Smooth muscle cell (in vitro differentiated cells): ENCODE measurements at regions not wholly inside any gene's neighbourhood (a gene's known extent, or its start where the extent isn't known, plus 50 kb on each side); places are given as distances from the start of the nearest gene placed in this dataset.
"Not testable (repeated sequence)": the region's sequence is repeated elsewhere in the genome, so short reads cannot be mapped to it uniquely, and the experiment has no call there.

Experiments
- DNase-seq: peaks from one replicate; lab custom pipeline; 2025; ENCODE audit not compliant: unreplicated experiment; lab: John Stamatoyannopoulos, UW
- H2AFZ ChIP-seq: fragments of 200-600 bp; sonication (generic); 2 replicates; pipeline ENCODE4 v1.6.0; 2016; ENCODE audit warnings: antibody characterized with exemption, low read depth, mild to moderate bottlenecking
- H3F3A ChIP-seq: fragments of 200-600 bp; sonication (generic); 2 replicates; pipeline ENCODE4 v1.6.0; 2017; ENCODE audit warnings: antibody characterized with exemption, low read depth
- H3K27ac ChIP-seq: fragments of 200-600 bp; sonication (generic); 2 replicates; pipeline ENCODE4 v1.5.1; 2016; ENCODE audit warnings: low read depth, mild to moderate bottlenecking
- H3K27me3 ChIP-seq: fragments of 200-600 bp; sonication (generic); 2 replicates; pipeline ENCODE4 v1.6.1; 2016; ENCODE audit warnings: low read depth, mild to moderate bottlenecking
- H3K36me3 ChIP-seq: fragments of 200-600 bp; sonication (generic); 2 replicates; pipeline ENCODE4 v1.5.1; 2016; ENCODE audit warnings: low read depth
- H3K4me1 ChIP-seq: fragments of 200-600 bp; sonication (generic); 2 replicates; pipeline ENCODE4 v1.5.1; 2016; ENCODE audit warnings: low read depth
- H3K4me2 ChIP-seq: fragments of 200-600 bp; sonication (generic); 2 replicates; pipeline ENCODE4 v1.6.0; 2016; ENCODE audit warnings: mild to moderate bottlenecking
- H3K4me3 ChIP-seq: fragments of 200-600 bp; sonication (generic); 2 replicates; pipeline ENCODE4 v1.5.1; 2016; ENCODE audit warnings: mild to moderate bottlenecking
- H3K79me2 ChIP-seq: fragments of 200-600 bp; sonication (generic); 2 replicates; pipeline ENCODE4 v1.6.0; 2016; ENCODE audit warnings: low read depth, mild to moderate bottlenecking
- H3K9ac ChIP-seq: fragments of 200-600 bp; sonication (generic); 2 replicates; pipeline ENCODE4 v1.6.0; 2016; ENCODE audit warnings: low read depth
- H3K9me3 ChIP-seq: fragments of 200-600 bp; sonication (generic); replicated peaks from 2 replicates; pipeline ENCODE4 v1.5.1; 2016; ENCODE audit warnings: low read depth
- H4K20me1 ChIP-seq: fragments of 200-600 bp; sonication (generic); 2 replicates; pipeline ENCODE4 v1.6.0; 2016; ENCODE audit warnings: low read depth
- WGBS: methylation state at CpG from one replicate; pipeline ENCODE4 v1.1.7; 2016; ENCODE audit warnings: low lambda C conversion rate; 5-methylcytosine and 5-hydroxymethylcytosine counted together
- TF ChIP-seq, protein P1 (sequence below): fragments of 200-600 bp; sonication (generic); IDR thresholded peaks from 2 replicates; pipeline ENCODE4 v1.5.1; 2017; ENCODE audit warnings: borderline replicate concordance, mild to moderate bottlenecking, antibody characterized with exemption; ENCODE audit not compliant: insufficient read depth, poor library complexity, severe bottlenecking

DNA sequence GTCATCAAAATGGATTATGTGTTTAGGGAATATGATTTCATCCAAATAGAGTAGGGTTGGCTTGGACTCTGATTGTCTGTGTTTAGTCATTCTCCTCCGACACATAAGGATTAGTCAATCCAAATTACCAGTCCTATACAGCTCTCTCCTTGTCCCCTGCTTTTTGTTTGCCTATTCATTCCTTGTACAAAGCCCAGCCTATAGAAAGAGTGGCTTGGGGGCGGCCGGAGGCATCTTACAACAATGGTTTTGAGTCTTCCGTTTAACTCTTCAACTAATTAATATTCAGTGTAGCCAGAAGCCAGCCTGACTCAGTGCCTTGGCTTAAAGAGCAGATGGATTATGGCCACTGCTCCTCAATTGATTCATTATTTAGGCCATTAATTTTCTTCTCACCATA, 796.6 kb upstream of the POU3F4 start:
- no peak for DNase-seq
- 72% methylated on average over 4 of the region's 4 CpGs for WGBS
- Histone ChIP-seq H3K4me3 (no peak overlapping the region), H2AFZ (no peak overlapping the region), H3K27me3 (no peaks in the 10 kb centered on the region), H3K4me2 (no peak overlapping the region), H3K36me3 (no peaks in the 10 kb centered on the region), H3K9ac (no peak overlapping the region), H3K4me1 (no peaks in the 10 kb centered on the region), H3F3A (no peaks in the 10 kb centered on the region), H3K79me2 (no peaks in the 10 kb centered on the region), H3K27ac (no peak overlapping the region), H3K9me3 (no peaks in the 10 kb centered on the region), H4K20me1 (no peaks in the 10 kb centered on the region)
- TF ChIP-seq, protein P1, sequence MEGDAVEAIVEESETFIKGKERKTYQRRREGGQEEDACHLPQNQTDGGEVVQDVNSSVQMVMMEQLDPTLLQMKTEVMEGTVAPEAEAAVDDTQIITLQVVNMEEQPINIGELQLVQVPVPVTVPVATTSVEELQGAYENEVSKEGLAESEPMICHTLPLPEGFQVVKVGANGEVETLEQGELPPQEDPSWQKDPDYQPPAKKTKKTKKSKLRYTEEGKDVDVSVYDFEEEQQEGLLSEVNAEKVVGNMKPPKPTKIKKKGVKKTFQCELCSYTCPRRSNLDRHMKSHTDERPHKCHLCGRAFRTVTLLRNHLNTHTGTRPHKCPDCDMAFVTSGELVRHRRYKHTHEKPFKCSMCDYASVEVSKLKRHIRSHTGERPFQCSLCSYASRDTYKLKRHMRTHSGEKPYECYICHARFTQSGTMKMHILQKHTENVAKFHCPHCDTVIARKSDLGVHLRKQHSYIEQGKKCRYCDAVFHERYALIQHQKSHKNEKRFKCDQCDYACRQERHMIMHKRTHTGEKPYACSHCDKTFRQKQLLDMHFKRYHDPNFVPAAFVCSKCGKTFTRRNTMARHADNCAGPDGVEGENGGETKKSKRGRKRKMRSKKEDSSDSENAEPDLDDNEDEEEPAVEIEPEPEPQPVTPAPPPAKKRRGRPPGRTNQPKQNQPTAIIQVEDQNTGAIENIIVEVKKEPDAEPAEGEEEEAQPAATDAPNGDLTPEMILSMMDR = no peak

DNA sequence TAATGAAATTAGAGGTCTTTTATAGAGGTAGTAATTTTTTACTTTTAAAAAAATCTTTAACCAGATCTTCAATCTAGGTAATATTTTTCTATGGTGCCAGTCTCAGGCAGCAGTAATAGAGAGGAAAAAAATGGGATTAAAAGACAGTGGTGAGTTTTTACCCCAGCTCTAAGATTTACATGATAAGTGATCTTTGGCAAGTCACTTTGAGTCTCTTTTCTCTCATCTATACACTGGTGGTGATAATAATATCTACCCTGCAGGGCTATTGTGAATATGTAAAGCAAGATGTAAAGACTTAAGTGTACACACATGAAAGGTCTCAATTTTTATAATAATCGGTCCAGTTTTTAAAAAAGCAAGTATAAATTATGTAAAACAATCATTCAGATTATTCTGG, 786.2 kb upstream of the POU3F4 start:
- Histone ChIP-seq H4K20me1 (no peaks in the 10 kb centered on the region), H3K4me3 (no peak overlapping the region), H3K79me2 (no peaks in the 10 kb centered on the region), H3K9me3 (no peaks in the 10 kb centered on the region), H3K9ac (no peak overlapping the region), H3K36me3 (no peaks in the 10 kb centered on the region), H3K4me1 (no peaks in the 10 kb centered on the region), H3K4me2 (no peak overlapping the region), H3K27me3 (no peaks in the 10 kb centered on the region), H3F3A (no peaks in the 10 kb centered on the region), H3K27ac (no peak overlapping the region), H2AFZ (no peak overlapping the region)
- DNase-seq = no peak
- WGBS = 80% methylated on average over 1 of the region's 1 CpG
- TF ChIP-seq, protein P1 = no peak

DNA sequence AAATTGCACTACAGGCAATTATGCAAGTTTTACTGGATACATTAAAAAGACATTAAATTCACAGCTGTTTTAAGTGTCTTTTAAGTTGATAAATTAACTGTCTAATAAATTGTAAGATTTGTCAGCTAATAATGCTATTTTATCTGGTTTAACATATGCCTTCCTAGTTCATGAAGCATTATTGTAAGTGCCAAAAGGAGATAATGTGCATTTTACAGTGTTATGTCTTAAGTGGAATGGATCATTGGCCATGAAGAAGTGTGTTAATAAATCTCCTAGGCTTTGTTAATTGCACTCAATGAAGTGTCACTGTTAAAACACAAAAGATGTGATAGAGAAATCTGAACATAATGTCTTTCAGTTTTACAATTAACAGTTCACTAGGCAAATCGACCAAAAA, 784.3 kb upstream of the POU3F4 start:
- Histone ChIP-seq H2AFZ (no peak overlapping the region), H3K4me1 (no peaks in the 10 kb centered on the region), H3K79me2 (no peaks in the 10 kb centered on the region), H4K20me1 (no peaks in the 10 kb centered on the region), H3K27ac (no peak overlapping the region), H3K9me3 (no peaks in the 10 kb centered on the region), H3K9ac (no peak overlapping the region), H3K27me3 (no peaks in the 10 kb centered on the region), H3K4me3 (no peak overlapping the region), H3F3A (no peaks in the 10 kb centered on the region), H3K36me3 (no peaks in the 10 kb centered on the region), H3K4me2 (no peak overlapping the region)
- TF ChIP-seq, protein P1 = no peak
- no peak for DNase-seq
- 48% methylated on average over 1 of the region's 1 CpG for WGBS

DNA sequence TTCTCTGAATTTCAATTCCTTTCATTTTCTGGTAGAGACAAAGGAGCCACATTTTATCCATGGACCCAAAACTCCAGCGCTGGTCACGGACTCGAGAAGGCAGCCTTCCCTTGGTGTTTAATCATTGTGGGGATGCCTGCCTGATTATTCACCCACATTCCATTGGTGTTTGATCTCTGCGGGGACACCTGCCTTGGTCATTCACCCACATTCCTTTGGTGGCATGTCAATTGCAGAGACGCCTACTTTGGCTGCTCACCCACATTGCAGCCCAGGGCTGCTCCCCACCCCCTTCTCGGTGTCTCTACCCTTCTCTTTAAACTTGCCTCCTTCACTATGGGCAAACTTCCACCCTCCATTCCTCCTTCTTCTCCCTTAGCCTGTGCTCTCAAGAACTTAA, 780.7 kb upstream of the POU3F4 start:
- no CpG with 5 or more reads among the region's 6 CpGs for WGBS

More for the DNA sequence above, 780.7 kb upstream of the POU3F4 start:
- not testable (repeated sequence) for H3K27ac ChIP-seq, H3K79me2 ChIP-seq, H3K36me3 ChIP-seq, DNase-seq, H3K9me3 ChIP-seq, H3K4me2 ChIP-seq, H3K27me3 ChIP-seq, H3K4me3 ChIP-seq, H2AFZ ChIP-seq, H3K9ac ChIP-seq, H4K20me1 ChIP-seq, H3K4me1 ChIP-seq, H3F3A ChIP-seq
